ENCODE measurements at regions not wholly inside any gene's neighbourhood (a gene's known extent, or its start where the extent isn't known, plus 50 kb on each side); places are given as distances from the start of the nearest gene placed in this dataset.

GRCh38 chr3:13705051-13705450 is 156.1 kb downstream of the FBLN2 start:
- TF ChIP-seq POLR2A (IDR thresholded peaks at IDR 0.05): no peak
- no peak for TF ChIP-seq CTCF (IDR thresholded peaks at IDR 0.05)
